Body of pancreas (tissue), 4 donors: ENCODE measurements at regions not wholly inside any gene's neighbourhood (a gene's known extent, or its start where the extent isn't known, plus 50 kb on each side); places are given as distances from the start of the nearest gene placed in this dataset.

Experiments used
- CTCF ChIP-seq, 7 experiments: fragments of 450-650 bp in 4 of 7; fragments of 200-600 bp in 3 of 7; sonication (generic) in 3 of 7; IDR thresholded peaks; one replicate each; pipeline ENCODE4 v1.5.1; 2016 to 2019; ENCODE audit warnings: antibody characterized with exemption in 7 of 7
- POLR2A ChIP-seq, 3 donors: fragments of 450-650 bp; IDR thresholded peaks; one replicate each; pipeline ENCODE4 v1.6.1; 2016; ENCODE audit warnings: antibody characterized with exemption in 3 of 3, mild to moderate bottlenecking in 2 of 3

- TF ChIP-seq CTCF (IDR thresholded peaks at IDR 0.05) = peak; percentile 32 to 80 (median 70)
- TF ChIP-seq POLR2A (IDR thresholded peaks at IDR 0.05) = no peak
These were observed 52.0 kb upstream of the ARGLU1 start for GRCh38 chr13:106619688-106620555.
